ENCODE measurements at regions not wholly inside any gene's neighbourhood (a gene's known extent, or its start where the extent isn't known, plus 50 kb on each side); places are given as distances from the start of the nearest gene placed in this dataset.
A peak's percentile ranks its signal among the peaks of the same experiment; 100 is the strongest.

DNA sequence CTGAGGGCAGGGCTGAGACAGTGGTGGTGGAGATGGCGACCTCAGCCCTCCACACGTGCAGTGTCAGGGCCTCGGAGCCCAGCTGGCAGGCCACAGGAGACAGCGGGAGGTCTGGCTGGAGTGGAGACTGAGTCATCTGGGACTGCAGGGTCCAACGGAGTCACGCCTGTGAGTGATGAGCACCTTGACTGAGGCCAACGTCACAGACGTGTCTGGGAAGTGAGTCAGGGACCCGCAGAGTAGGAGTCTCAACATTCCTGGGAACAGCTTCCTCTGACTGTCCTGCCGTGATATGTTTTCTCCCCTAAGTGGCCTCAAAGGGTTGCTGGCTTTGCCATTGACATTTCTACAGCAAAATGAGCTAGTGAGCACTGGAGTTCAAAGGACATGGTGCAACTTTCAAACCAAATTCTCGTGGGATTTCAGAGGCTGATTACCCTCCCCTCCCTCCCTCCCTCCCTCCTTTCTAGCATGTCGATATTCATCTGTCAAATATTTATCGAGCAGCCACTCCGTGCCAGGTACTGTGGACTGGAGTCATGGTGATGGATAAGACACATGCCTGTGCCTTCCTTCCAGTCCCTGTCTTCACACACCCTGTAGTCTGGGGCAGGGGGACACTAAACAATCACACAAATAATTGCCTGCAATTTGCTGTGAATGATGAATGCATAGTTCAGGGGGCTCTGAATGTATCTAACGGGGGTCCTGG, 53.3 kb upstream of the AMOTL2 start:
- Histone ChIP-seq H3K27me3 (no peaks in the 10 kb centered on the region), H3K4me3 (no peak overlapping the region), H3K27ac (peak overlapping the region in 1 of 10 donors; percentile 71), H3K4me1 (peaks cover 0 to 14% (median 0%) of the 10 kb centered on the region in 9 donors), H3K9me3 (no peaks in the 10 kb centered on the region), H3K36me3 (no peaks in the 10 kb centered on the region)
- intact Hi-C loops (cut with DNase I), result loop anchor here in 1 of 10 donors (5.0 kb wide), 1 partner anchor 375 kb away; no protein-coding TSS in a partner anchor
- 70 to 71% methylated on average over 15 of the region's 15 CpGs for WGBS, 2 donors
- DNase-seq (no peak), ATAC-seq (peak in 4 of 8 donors; percentile 33 to 91 (median 51))
- TF ChIP-seq, protein P1, sequence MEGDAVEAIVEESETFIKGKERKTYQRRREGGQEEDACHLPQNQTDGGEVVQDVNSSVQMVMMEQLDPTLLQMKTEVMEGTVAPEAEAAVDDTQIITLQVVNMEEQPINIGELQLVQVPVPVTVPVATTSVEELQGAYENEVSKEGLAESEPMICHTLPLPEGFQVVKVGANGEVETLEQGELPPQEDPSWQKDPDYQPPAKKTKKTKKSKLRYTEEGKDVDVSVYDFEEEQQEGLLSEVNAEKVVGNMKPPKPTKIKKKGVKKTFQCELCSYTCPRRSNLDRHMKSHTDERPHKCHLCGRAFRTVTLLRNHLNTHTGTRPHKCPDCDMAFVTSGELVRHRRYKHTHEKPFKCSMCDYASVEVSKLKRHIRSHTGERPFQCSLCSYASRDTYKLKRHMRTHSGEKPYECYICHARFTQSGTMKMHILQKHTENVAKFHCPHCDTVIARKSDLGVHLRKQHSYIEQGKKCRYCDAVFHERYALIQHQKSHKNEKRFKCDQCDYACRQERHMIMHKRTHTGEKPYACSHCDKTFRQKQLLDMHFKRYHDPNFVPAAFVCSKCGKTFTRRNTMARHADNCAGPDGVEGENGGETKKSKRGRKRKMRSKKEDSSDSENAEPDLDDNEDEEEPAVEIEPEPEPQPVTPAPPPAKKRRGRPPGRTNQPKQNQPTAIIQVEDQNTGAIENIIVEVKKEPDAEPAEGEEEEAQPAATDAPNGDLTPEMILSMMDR (IDR thresholded peaks at IDR 0.05), result no peak

- ATAC-seq, result peak in 1 of 8 donors; percentile 27
- TF ChIP-seq, protein P1 (IDR thresholded peaks at IDR 0.05), result no peak
- intact Hi-C loops (cut with DNase I), result loop anchor here in 1 of 10 donors (5.0 kb wide), 1 partner anchor 374 kb away; no protein-coding TSS in a partner anchor
- H3K9me3 ChIP-seq, result no peaks in the 10 kb centered on the region
- H3K4me1 ChIP-seq, result peaks cover 0 to 14% (median 0%) of the 10 kb centered on the region in 9 donors
- 96% methylated on average over 9 of the region's 9 CpGs for WGBS, 2 donors
- H3K4me3 ChIP-seq, result no peak overlapping the region
- no peaks in the 10 kb centered on the region for H3K27me3 ChIP-seq
- H3K27ac ChIP-seq, result peak overlapping the region in 1 of 10 donors; percentile 71
- no peaks in the 10 kb centered on the region for H3K36me3 ChIP-seq
- DNase-seq, result no peak
These were observed 52.5 kb upstream of the AMOTL2 start for GRCh38 chr3:134426660-134427181.

DNA sequence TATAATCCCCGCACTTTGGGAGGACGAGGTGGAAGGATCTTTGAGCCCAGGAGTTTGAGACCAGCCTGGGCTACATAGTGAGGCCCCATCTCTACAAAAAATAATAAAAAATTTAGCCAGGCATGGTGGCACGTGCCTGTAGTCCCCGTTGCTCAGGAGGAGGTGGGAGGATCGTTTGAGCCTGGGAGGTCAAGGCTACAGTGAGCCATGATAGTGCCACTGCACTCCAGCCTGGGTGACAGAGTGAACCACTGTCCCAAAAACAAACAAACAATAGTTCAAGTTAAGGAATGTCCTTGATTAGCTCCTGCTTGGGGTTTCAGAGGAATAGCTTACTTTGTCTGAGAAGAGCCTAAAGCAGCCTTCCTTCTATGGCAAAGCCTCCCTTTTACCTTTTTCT, 51.7 kb upstream of the AMOTL2 start:
- H3K4me3 ChIP-seq, result no peak overlapping the region
- TF ChIP-seq, protein P1 (IDR thresholded peaks at IDR 0.05), result no peak
- no peaks in the 10 kb centered on the region for H3K36me3 ChIP-seq
- WGBS, 2 donors, result 89 to 92% methylated on average over 5 of the region's 5 CpGs
- no peak overlapping the region for H3K27ac ChIP-seq
- peaks cover 0 to 14% (median 0%) of the 10 kb centered on the region in 9 donors for H3K4me1 ChIP-seq
- H3K9me3 ChIP-seq, result no peaks in the 10 kb centered on the region
- intact Hi-C loops (cut with DNase I), result loop anchor here in 1 of 10 donors (5.0 kb wide), 1 partner anchor 374 kb away; no protein-coding TSS in a partner anchor
- H3K27me3 ChIP-seq, result no peaks in the 10 kb centered on the region
- ATAC-seq (no peak), DNase-seq (no peak)
